Hepatocyte (in vitro differentiated cells): ENCODE measurements at regions not wholly inside any gene's neighbourhood (a gene's known extent, or its start where the extent isn't known, plus 50 kb on each side); places are given as distances from the start of the nearest gene placed in this dataset.

Experiments used
- EZH2 ChIP-seq: fragments of 200-600 bp; sonication (generic); IDR thresholded peaks from 2 replicates; pipeline ENCODE4 v1.6.1; 2016; ENCODE audit warnings: antibody characterized with exemption, mild to moderate bottlenecking, borderline replicate concordance
- TF ChIP-seq, protein P1 (sequence below): fragments of 200-600 bp; sonication (generic); IDR thresholded peaks from 2 replicates; pipeline ENCODE4 v1.5.1; 2016; ENCODE audit warnings: antibody characterized with exemption, mild to moderate bottlenecking; ENCODE audit not compliant: poor library complexity

DNA sequence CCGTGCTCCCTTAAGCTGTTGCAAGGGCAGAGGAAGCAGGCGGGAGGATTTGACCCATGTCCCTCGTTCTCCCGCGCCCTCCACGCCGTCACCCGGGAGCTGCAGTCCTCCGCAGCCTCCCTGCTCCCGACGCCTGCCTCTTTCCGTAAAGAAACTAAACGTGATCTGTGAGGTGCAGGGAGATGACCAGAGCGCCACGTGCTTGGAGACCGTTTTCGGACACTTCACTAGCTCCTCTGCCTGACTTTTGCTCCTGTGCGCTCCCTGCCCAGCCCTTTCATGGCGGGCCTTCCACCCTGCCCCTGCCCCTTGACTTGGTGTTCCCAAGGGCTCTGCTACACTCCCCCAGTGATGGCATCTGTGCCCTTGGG, 171.2 kb downstream of the LSM5 start:
- TF ChIP-seq, protein P1, sequence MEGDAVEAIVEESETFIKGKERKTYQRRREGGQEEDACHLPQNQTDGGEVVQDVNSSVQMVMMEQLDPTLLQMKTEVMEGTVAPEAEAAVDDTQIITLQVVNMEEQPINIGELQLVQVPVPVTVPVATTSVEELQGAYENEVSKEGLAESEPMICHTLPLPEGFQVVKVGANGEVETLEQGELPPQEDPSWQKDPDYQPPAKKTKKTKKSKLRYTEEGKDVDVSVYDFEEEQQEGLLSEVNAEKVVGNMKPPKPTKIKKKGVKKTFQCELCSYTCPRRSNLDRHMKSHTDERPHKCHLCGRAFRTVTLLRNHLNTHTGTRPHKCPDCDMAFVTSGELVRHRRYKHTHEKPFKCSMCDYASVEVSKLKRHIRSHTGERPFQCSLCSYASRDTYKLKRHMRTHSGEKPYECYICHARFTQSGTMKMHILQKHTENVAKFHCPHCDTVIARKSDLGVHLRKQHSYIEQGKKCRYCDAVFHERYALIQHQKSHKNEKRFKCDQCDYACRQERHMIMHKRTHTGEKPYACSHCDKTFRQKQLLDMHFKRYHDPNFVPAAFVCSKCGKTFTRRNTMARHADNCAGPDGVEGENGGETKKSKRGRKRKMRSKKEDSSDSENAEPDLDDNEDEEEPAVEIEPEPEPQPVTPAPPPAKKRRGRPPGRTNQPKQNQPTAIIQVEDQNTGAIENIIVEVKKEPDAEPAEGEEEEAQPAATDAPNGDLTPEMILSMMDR, result no peak
- no peak for TF ChIP-seq EZH2
